Erythroblast (primary cell): ENCODE measurements at regions not wholly inside any gene's neighbourhood (a gene's known extent, or its start where the extent isn't known, plus 50 kb on each side); places are given as distances from the start of the nearest gene placed in this dataset.

Experiments used
- GATA1 ChIP-seq: IDR thresholded peaks from 2 replicates; pipeline ENCODE4 v1.6.1; 2011; ENCODE audit warnings: low read depth, mild to moderate bottlenecking, control low read depth, low read length, moderate library complexity
- POLR2A ChIP-seq: IDR thresholded peaks from 2 replicates; pipeline ENCODE4 v1.6.1; 2011; ENCODE audit warnings: mild to moderate bottlenecking, low read length

- TF ChIP-seq POLR2A (no peak), GATA1 (no peak)
These were observed 389.0 kb upstream of the SLITRK6 start for GRCh38 chr13:86188170-86188569.
